Endodermal cell (in vitro differentiated cells): ENCODE measurements at regions not wholly inside any gene's neighbourhood (a gene's known extent, or its start where the extent isn't known, plus 50 kb on each side); places are given as distances from the start of the nearest gene placed in this dataset.

Experiments used
- DNase-seq: peaks from one replicate; pipeline ENCODE4 v3.0.0-alpha.2; 2017
- H3K27ac ChIP-seq: 2 replicates; pipeline ENCODE4 v1.5.1; 2013; ENCODE audit warnings: mild to moderate bottlenecking, low read depth, low read length, moderate library complexity
- H3K27me3 ChIP-seq: 2 replicates; pipeline ENCODE4 v1.6.1; 2013; ENCODE audit warnings: mild to moderate bottlenecking, low read length, moderate library complexity; ENCODE audit not compliant: insufficient read depth, control insufficient read depth, poor library complexity, severe bottlenecking
- H3K36me3 ChIP-seq: 2 replicates; pipeline ENCODE4 v1.7.0; 2013; ENCODE audit warnings: mild to moderate bottlenecking, low read length, moderate library complexity; ENCODE audit not compliant: control insufficient read depth, insufficient read depth
- H3K4me1 ChIP-seq: one replicate; pipeline ENCODE4 v1.7.0; 2013; ENCODE audit warnings: low read length; ENCODE audit not compliant: control insufficient read depth, insufficient read depth
- H3K4me3 ChIP-seq: 2 replicates; pipeline ENCODE4 v1.5.1; 2013; ENCODE audit warnings: mild to moderate bottlenecking, low read length, moderate library complexity
- H3K9ac ChIP-seq: 2 replicates; pipeline ENCODE4 v1.6.1; 2013; ENCODE audit warnings: mild to moderate bottlenecking, low read length, moderate library complexity; ENCODE audit not compliant: poor library complexity, severe bottlenecking; ENCODE audit errors: extremely low read depth
- H3K9me3 ChIP-seq: 2 replicates; pipeline ENCODE4 v1.6.1; 2013; ENCODE audit warnings: mild to moderate bottlenecking, low read length, moderate library complexity; ENCODE audit not compliant: control insufficient read depth
- H3K27ac Mint-ChIP-seq: 2 replicates; pipeline ENCODE4 v1.8.0; 2020; ENCODE audit warnings: mixed read lengths
- H3K27me3 Mint-ChIP-seq: 2 replicates; pipeline ENCODE4 v1.8.0; 2021; ENCODE audit warnings: mild to moderate bottlenecking, mixed read lengths; ENCODE audit not compliant: insufficient read depth
- H3K36me3 Mint-ChIP-seq: 2 replicates; pipeline ENCODE4 v1.8.0; 2020; ENCODE audit warnings: low read depth, mixed read lengths
- H3K4me1 Mint-ChIP-seq: 2 replicates; pipeline ENCODE4 v1.8.0; 2020; ENCODE audit warnings: mixed read lengths
- H3K4me3 Mint-ChIP-seq: 2 replicates; pipeline ENCODE4 v1.8.0; 2020; ENCODE audit warnings: mild to moderate bottlenecking, moderate library complexity, mixed read lengths
- H3K9me3 Mint-ChIP-seq: 2 replicates; pipeline ENCODE4 v1.8.0; 2020; ENCODE audit warnings: mild to moderate bottlenecking, mixed read lengths
- WGBS, 2 experiments: methylation state at CpG; one replicate each; pipeline versions ENCODE4 v1.1.5 to v1.1.7; 2013; ENCODE audit warnings: missing lambda C conversion rate in 2 of 2, mixed read lengths in 1 of 2; ENCODE audit not compliant: insufficient coverage in 1 of 2, insufficient read length in 1 of 2; 5-methylcytosine and 5-hydroxymethylcytosine counted together
- TF ChIP-seq, protein P1 (sequence below): fragments of 200-600 bp; sonication (generic); conservative IDR thresholded peaks from 2 replicates; pipeline ENCODE4 v1.5.0; 2021; ENCODE audit warnings: antibody characterized with exemption, mild to moderate bottlenecking

DNA sequence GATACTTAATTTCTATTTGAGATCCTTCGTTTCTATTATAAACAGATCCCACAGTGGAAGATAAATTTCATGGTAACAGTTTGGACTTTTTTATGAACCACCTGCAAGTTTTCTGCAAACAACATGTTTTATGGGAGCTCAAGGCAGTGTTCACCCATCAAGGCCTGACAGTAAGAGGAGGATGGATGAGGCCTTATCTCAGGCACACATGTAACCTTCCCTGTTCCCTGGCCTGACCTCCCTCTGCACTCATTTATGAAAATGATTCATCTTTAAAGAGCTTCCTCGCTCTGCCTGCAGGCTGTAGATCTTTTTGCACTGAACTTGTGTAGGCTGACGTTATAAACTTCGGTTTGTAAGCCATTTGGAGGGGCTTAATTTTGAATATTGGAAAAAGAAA lies 500.1 kb downstream of the GATA3 start:
- peaks cover 2% of the 10 kb centered on the region for H3K4me1 Mint-ChIP-seq
- no peaks in the 10 kb centered on the region for H3K9me3 ChIP-seq

DNA sequence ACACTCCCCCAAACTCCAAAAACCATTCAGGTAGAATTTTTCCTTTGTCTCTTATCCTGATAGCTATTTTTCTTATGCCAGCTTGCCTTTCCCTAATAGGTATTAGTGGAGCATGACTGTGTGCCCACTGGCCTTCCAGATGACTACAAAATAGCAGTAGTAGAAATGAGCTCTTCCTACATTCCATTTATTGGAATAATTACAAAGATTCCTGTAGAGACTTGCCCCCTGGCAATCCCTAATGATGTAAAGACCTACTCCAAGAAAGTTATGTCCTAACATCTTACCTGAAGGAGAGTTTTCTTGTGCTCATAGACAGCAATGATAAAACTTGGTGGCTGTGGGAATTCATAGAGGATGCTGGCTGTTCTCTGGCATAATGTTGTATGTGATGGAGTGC lies 501.8 kb downstream of the GATA3 start:
- no peak overlapping the region for H3K4me3 Mint-ChIP-seq
- Histone ChIP-seq H3K27me3 (no peaks in the 10 kb centered on the region), H3K27ac (no peak overlapping the region), H3K4me3 (no peak overlapping the region), H3K36me3 (no peaks in the 10 kb centered on the region), H3K9ac (no peak overlapping the region), H3K9me3 (no peaks in the 10 kb centered on the region), H3K4me1 (no peaks in the 10 kb centered on the region)
- no peak for DNase-seq
- H3K36me3 Mint-ChIP-seq = no peaks in the 10 kb centered on the region
- TF ChIP-seq, protein P1, sequence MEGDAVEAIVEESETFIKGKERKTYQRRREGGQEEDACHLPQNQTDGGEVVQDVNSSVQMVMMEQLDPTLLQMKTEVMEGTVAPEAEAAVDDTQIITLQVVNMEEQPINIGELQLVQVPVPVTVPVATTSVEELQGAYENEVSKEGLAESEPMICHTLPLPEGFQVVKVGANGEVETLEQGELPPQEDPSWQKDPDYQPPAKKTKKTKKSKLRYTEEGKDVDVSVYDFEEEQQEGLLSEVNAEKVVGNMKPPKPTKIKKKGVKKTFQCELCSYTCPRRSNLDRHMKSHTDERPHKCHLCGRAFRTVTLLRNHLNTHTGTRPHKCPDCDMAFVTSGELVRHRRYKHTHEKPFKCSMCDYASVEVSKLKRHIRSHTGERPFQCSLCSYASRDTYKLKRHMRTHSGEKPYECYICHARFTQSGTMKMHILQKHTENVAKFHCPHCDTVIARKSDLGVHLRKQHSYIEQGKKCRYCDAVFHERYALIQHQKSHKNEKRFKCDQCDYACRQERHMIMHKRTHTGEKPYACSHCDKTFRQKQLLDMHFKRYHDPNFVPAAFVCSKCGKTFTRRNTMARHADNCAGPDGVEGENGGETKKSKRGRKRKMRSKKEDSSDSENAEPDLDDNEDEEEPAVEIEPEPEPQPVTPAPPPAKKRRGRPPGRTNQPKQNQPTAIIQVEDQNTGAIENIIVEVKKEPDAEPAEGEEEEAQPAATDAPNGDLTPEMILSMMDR = no peak
- peaks cover 2% of the 10 kb centered on the region for H3K4me1 Mint-ChIP-seq
- H3K27me3 Mint-ChIP-seq = peaks cover 2% of the 10 kb centered on the region
- no peak overlapping the region for H3K27ac Mint-ChIP-seq
- H3K9me3 Mint-ChIP-seq = no peaks in the 10 kb centered on the region

More for the DNA sequence above, 500.1 kb downstream of the GATA3 start:
- Histone ChIP-seq H3K4me1 (no peaks in the 10 kb centered on the region), H3K27me3 (no peaks in the 10 kb centered on the region), H3K4me3 (no peak overlapping the region), H3K9ac (no peak overlapping the region), H3K27ac (no peak overlapping the region), H3K36me3 (no peaks in the 10 kb centered on the region)
- no peaks in the 10 kb centered on the region for H3K36me3 Mint-ChIP-seq
- DNase-seq = no peak
- H3K27ac Mint-ChIP-seq = no peak overlapping the region
- no peaks in the 10 kb centered on the region for H3K9me3 Mint-ChIP-seq
- no peak overlapping the region for H3K4me3 Mint-ChIP-seq
- 91 to 100% methylated on average over 2 to 4 of the region's 4 CpGs for WGBS, 2 experiments
- peaks cover 2% of the 10 kb centered on the region for H3K27me3 Mint-ChIP-seq
- TF ChIP-seq, protein P1 = no peak

- WGBS, 2 experiments = 96 to 97% methylated on average over 6 to 7 of the region's 7 CpGs
- TF ChIP-seq, protein P1 = no peak
- Mint-ChIP-seq H3K36me3 (no peaks in the 10 kb centered on the region), H3K27me3 (no peaks in the 10 kb centered on the region), H3K27ac (no peak overlapping the region), H3K4me1 (peaks cover 3% of the 10 kb centered on the region), H3K4me3 (no peak overlapping the region), H3K9me3 (no peaks in the 10 kb centered on the region)
- no peak overlapping the region for H3K9ac ChIP-seq
- no peak for DNase-seq
- H3K27ac ChIP-seq = no peak overlapping the region
- no peaks in the 10 kb centered on the region for H3K36me3 ChIP-seq
- no peaks in the 10 kb centered on the region for H3K27me3 ChIP-seq
- no peaks in the 10 kb centered on the region for H3K4me1 ChIP-seq
- H3K9me3 ChIP-seq = no peaks in the 10 kb centered on the region
- no peak overlapping the region for H3K4me3 ChIP-seq
Observed at GRCh38 chr10:8563478-8563877, 509.0 kb downstream of the GATA3 start.
